Left ventricle myocardium inferior (tissue), 1 donor: ENCODE measurements at regions not wholly inside any gene's neighbourhood (a gene's known extent, or its start where the extent isn't known, plus 50 kb on each side); places are given as distances from the start of the nearest gene placed in this dataset.

Source experiments
- DNase-seq: peaks from one replicate; pipeline ENCODE4 v3.0.0-alpha.2; 2020
- H3K27ac ChIP-seq: fragments of 200-600 bp; replicated peaks from 2 replicates; pipeline ENCODE4 v1.8.0; 2021
- H3K27me3 ChIP-seq: fragments of 200-600 bp; 2 replicates; pipeline ENCODE4 v1.8.0; 2021; ENCODE audit warnings: low read depth
- H3K36me3 ChIP-seq: fragments of 200-600 bp; 2 replicates; pipeline ENCODE4 v1.8.0; 2021
- H3K4me1 ChIP-seq: fragments of 200-600 bp; 2 replicates; pipeline ENCODE4 v1.8.0; 2021
- H3K4me3 ChIP-seq: fragments of 200-600 bp; 2 replicates; pipeline ENCODE4 v1.8.0; 2021; ENCODE audit warnings: mild to moderate bottlenecking, moderate library complexity
- H3K9me3 ChIP-seq: fragments of 200-600 bp; replicated peaks from 2 replicates; pipeline ENCODE4 v1.8.0; 2021
- CTCF ChIP-seq: fragments of 200-600 bp; IDR thresholded peaks from 2 replicates; pipeline ENCODE4 v1.8.0; 2021; ENCODE audit warnings: antibody characterized with exemption, mild to moderate bottlenecking, borderline replicate concordance
- intact Hi-C: fragments of 100-400 bp; cut with micrococcal nuclease; formaldehyde crosslinking; loops from one replicate; pipeline ENCODE4 v1.11.0; 2022
- donor health status: DM: no; HTN: yes; CAD: no; lungs with severe emphysema.

GRCh38 chr9:108486831-108487230 is 369.0 kb downstream of the ACTL7B start:
- H3K4me3 ChIP-seq, result no peak overlapping the region
- H3K27me3 ChIP-seq, result peaks cover 7% of the 10 kb centered on the region
- intact Hi-C loops, result no loop called here
- no peaks in the 10 kb centered on the region for H3K9me3 ChIP-seq
- DNase-seq, result no peak
- no peaks in the 10 kb centered on the region for H3K36me3 ChIP-seq
- H3K27ac ChIP-seq, result no peak overlapping the region
- H3K4me1 ChIP-seq, result no peaks in the 10 kb centered on the region
- no peak for TF ChIP-seq CTCF

- intact Hi-C loops, result no loop called here
These were observed 371.3 kb downstream of the ACTL7B start for GRCh38 chr9:108484468-108484867.

GRCh38 chr9:108483676-108484075 is 372.1 kb downstream of the ACTL7B start:
- H3K4me3 ChIP-seq, result no peak overlapping the region
- intact Hi-C loops, result no loop called here
- H3K27me3 ChIP-seq, result no peaks in the 10 kb centered on the region
- H3K4me1 ChIP-seq, result no peaks in the 10 kb centered on the region
- H3K36me3 ChIP-seq, result no peaks in the 10 kb centered on the region
- DNase-seq, result no peak
- TF ChIP-seq CTCF, result no peak
- no peak overlapping the region for H3K27ac ChIP-seq
- H3K9me3 ChIP-seq, result no peaks in the 10 kb centered on the region

More at GRCh38 chr9:108484468-108484867, 371.3 kb downstream of the ACTL7B start:
- no peak for DNase-seq
- no peak overlapping the region for H3K27ac ChIP-seq
- no peaks in the 10 kb centered on the region for H3K4me1 ChIP-seq
- TF ChIP-seq CTCF, result no peak
- no peak overlapping the region for H3K4me3 ChIP-seq
- no peaks in the 10 kb centered on the region for H3K9me3 ChIP-seq
- no peaks in the 10 kb centered on the region for H3K27me3 ChIP-seq
- no peaks in the 10 kb centered on the region for H3K36me3 ChIP-seq

- no peaks in the 10 kb centered on the region for H3K36me3 ChIP-seq
- intact Hi-C loops, result no loop called here
- no peak overlapping the region for H3K4me3 ChIP-seq
- no peaks in the 10 kb centered on the region for H3K4me1 ChIP-seq
- DNase-seq, result no peak
- H3K9me3 ChIP-seq, result no peaks in the 10 kb centered on the region
- no peak for TF ChIP-seq CTCF
- H3K27me3 ChIP-seq, result no peaks in the 10 kb centered on the region
- no peak overlapping the region for H3K27ac ChIP-seq
These were observed 375.7 kb downstream of the ACTL7B start for GRCh38 chr9:108479989-108480652.

GRCh38 chr9:108478431-108479332 is 377.1 kb downstream of the ACTL7B start:
- no peaks in the 10 kb centered on the region for H3K36me3 ChIP-seq
- intact Hi-C loops, result no loop called here
- no peaks in the 10 kb centered on the region for H3K27me3 ChIP-seq
- no peak overlapping the region for H3K27ac ChIP-seq
- no peak for DNase-seq
- peaks cover 11% of the 10 kb centered on the region for H3K4me1 ChIP-seq
- H3K4me3 ChIP-seq, result no peak overlapping the region
- no peaks in the 10 kb centered on the region for H3K9me3 ChIP-seq
- TF ChIP-seq CTCF, result no peak
